Erythroblast (primary cell): ENCODE measurements at regions not wholly inside any gene's neighbourhood (a gene's known extent, or its start where the extent isn't known, plus 50 kb on each side); places are given as distances from the start of the nearest gene placed in this dataset.

Experiments used
- GATA1 ChIP-seq: IDR thresholded peaks from 2 replicates; pipeline ENCODE4 v1.6.1; 2011; ENCODE audit warnings: low read depth, mild to moderate bottlenecking, control low read depth, low read length, moderate library complexity
- POLR2A ChIP-seq: IDR thresholded peaks from 2 replicates; pipeline ENCODE4 v1.6.1; 2011; ENCODE audit warnings: mild to moderate bottlenecking, low read length

DNA sequence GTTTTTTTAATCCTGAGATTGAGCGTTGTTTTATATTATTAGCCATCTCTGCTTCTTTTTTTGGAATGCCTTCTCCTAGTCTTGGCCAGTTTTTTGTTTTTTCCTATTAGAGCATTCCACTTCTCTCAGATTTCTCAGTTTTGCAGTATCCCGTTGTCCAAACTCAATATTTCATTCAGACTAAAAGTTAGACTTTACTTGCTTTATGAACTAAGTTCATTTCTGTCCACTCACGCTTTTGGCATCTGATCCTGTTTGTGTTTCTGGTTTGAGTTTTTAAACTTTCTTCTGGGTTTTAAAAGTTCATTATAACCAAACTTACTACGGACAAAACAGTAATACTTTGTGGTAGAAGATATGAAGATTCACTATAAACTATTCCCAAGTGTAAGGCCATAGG, 288.3 kb upstream of the MPDZ start:
- TF ChIP-seq POLR2A = no peak
- TF ChIP-seq GATA1 = no peak
